Activated CD4-positive, alpha-beta T cell treated with anti-CD3 and anti-CD28 coated beads, Interleukin-2, amount 10 ng/mL, durations not matched to agents 7 days and 5 days (primary cell): ENCODE measurements at regions not wholly inside any gene's neighbourhood (a gene's known extent, or its start where the extent isn't known, plus 50 kb on each side); places are given as distances from the start of the nearest gene placed in this dataset.

Source experiments
- CTCF ChIA-PET: fragments of 350-600 bp; sonication (Branson Sonifier 250); formaldehyde crosslinking; loops from one replicate; lab custom pipeline; 2021; ENCODE audit warnings: antibody characterized with exemption; lab: Charles Lee
- POLR2A ChIA-PET: fragments of 350-600 bp; sonication (Branson Sonifier 250); formaldehyde crosslinking; loops from one replicate; lab custom pipeline; 2021; ENCODE audit warnings: antibody characterized with exemption; lab: Charles Lee
- DNase-seq: peaks from one replicate; pipeline ENCODE4 v3.0.0-alpha.2; 2020
- H3K27ac Mint-ChIP-seq: one replicate; pipeline ENCODE4 v1.8.0; 2021; ENCODE audit warnings: mild to moderate bottlenecking, moderate library complexity, mixed read lengths
- H3K27me3 Mint-ChIP-seq: one replicate; pipeline ENCODE4 v1.8.0; 2021; ENCODE audit warnings: mixed read lengths
- H3K36me3 Mint-ChIP-seq: one replicate; pipeline ENCODE4 v1.8.0; 2021; ENCODE audit warnings: low read depth, mixed read lengths
- H3K4me1 Mint-ChIP-seq: one replicate; pipeline ENCODE4 v1.8.0; 2021; ENCODE audit warnings: mixed read lengths
- H3K4me3 Mint-ChIP-seq: one replicate; pipeline ENCODE4 v1.8.0; 2021; ENCODE audit warnings: mild to moderate bottlenecking, moderate library complexity, mixed read lengths
- H3K9me3 Mint-ChIP-seq: one replicate; pipeline ENCODE4 v1.8.0; 2021; ENCODE audit warnings: mixed read lengths

GRCh38 chr16:85971902-85972638, 73.1 kb downstream of the IRF8 start:
- POLR2A ChIA-PET: no interaction called here
- no peaks in the 10 kb centered on the region for H3K36me3 Mint-ChIP-seq
- no peak overlapping the region for H3K4me3 Mint-ChIP-seq
- no peaks in the 10 kb centered on the region for H3K27me3 Mint-ChIP-seq
- CTCF ChIA-PET: interaction anchor here (0.9 to 1.2 kb wide), 2 partner anchors 50 to 151 kb away, joined by 3 to 4 read pairs; no protein-coding TSS in a partner anchor
- peak overlapping the region; percentile 19 for H3K27ac Mint-ChIP-seq
- peaks cover 7% of the 10 kb centered on the region for H3K4me1 Mint-ChIP-seq
- H3K9me3 Mint-ChIP-seq: peaks cover 10% of the 10 kb centered on the region
- no peak for DNase-seq

GRCh38 chr16:85974428-85975375, 75.7 kb downstream of the IRF8 start:
- H3K4me1 Mint-ChIP-seq: no peaks in the 10 kb centered on the region
- ChIA-PET CTCF (interaction anchor here (1.9 kb wide), 1 partner anchor 12 kb away, joined by 4 read pairs; no protein-coding TSS in a partner anchor), POLR2A (no interaction called here)
- H3K4me3 Mint-ChIP-seq: no peak overlapping the region
- no peaks in the 10 kb centered on the region for H3K36me3 Mint-ChIP-seq
- no peak for DNase-seq
- peaks cover 10% of the 10 kb centered on the region for H3K9me3 Mint-ChIP-seq
- H3K27ac Mint-ChIP-seq: no peak overlapping the region
- no peaks in the 10 kb centered on the region for H3K27me3 Mint-ChIP-seq

- H3K4me3 Mint-ChIP-seq: no peak overlapping the region
- peaks cover 10% of the 10 kb centered on the region for H3K9me3 Mint-ChIP-seq
- POLR2A ChIA-PET: no interaction called here
- CTCF ChIA-PET: interaction anchor here (1.9 kb wide), 1 partner anchor 12 kb away, joined by 4 read pairs; no protein-coding TSS in a partner anchor
- no peak for DNase-seq
- no peaks in the 10 kb centered on the region for H3K27me3 Mint-ChIP-seq
- H3K36me3 Mint-ChIP-seq: no peaks in the 10 kb centered on the region
- no peaks in the 10 kb centered on the region for H3K4me1 Mint-ChIP-seq
- H3K27ac Mint-ChIP-seq: no peak overlapping the region
Observed at GRCh38 chr16:85975451-85975981, 76.6 kb downstream of the IRF8 start.

- ChIA-PET CTCF (interaction anchor here (0.6 to 1.2 kb wide), 2 partner anchors 8 to 150 kb away, joined by 3 to 4 read pairs; no protein-coding TSS in a partner anchor), POLR2A (no interaction called here)
- no peaks in the 10 kb centered on the region for H3K27me3 Mint-ChIP-seq
- no peak overlapping the region for H3K27ac Mint-ChIP-seq
- no peaks in the 10 kb centered on the region for H3K4me1 Mint-ChIP-seq
- no peak for DNase-seq
- H3K9me3 Mint-ChIP-seq: peaks cover 3% of the 10 kb centered on the region
- H3K4me3 Mint-ChIP-seq: no peak overlapping the region
- no peaks in the 10 kb centered on the region for H3K36me3 Mint-ChIP-seq
Observed at GRCh38 chr16:85978291-85978775, 79.4 kb downstream of the IRF8 start.

- no peak overlapping the region for H3K27ac Mint-ChIP-seq
- no peaks in the 10 kb centered on the region for H3K4me1 Mint-ChIP-seq
- H3K9me3 Mint-ChIP-seq: peaks cover 2% of the 10 kb centered on the region
- H3K36me3 Mint-ChIP-seq: no peaks in the 10 kb centered on the region
- ChIA-PET CTCF (no interaction called here), POLR2A (no interaction called here)
- no peaks in the 10 kb centered on the region for H3K27me3 Mint-ChIP-seq
- no peak for DNase-seq
- H3K4me3 Mint-ChIP-seq: no peak overlapping the region
Observed at GRCh38 chr16:85978976-85979375, 80.0 kb downstream of the IRF8 start.

- Mint-ChIP-seq H3K4me1 (peaks cover 5% of the 10 kb centered on the region), H3K27ac (no peak overlapping the region), H3K9me3 (no peaks in the 10 kb centered on the region), H3K4me3 (no peak overlapping the region), H3K36me3 (no peaks in the 10 kb centered on the region), H3K27me3 (no peaks in the 10 kb centered on the region)
- DNase-seq: no peak
- CTCF ChIA-PET: interaction anchor here (2.6 kb wide), 1 partner anchor 158 kb away, joined by 13 read pairs; no protein-coding TSS in a partner anchor
- POLR2A ChIA-PET: no interaction called here
Observed at GRCh38 chr16:85979605-85980004, 80.6 kb downstream of the IRF8 start.

GRCh38 chr16:85980686-85981085, 81.7 kb downstream of the IRF8 start:
- H3K4me1 Mint-ChIP-seq: peaks cover 12% of the 10 kb centered on the region
- H3K36me3 Mint-ChIP-seq: no peaks in the 10 kb centered on the region
- no peak for DNase-seq
- ChIA-PET POLR2A (no interaction called here), CTCF (interaction anchor here (2.6 kb wide), 1 partner anchor 159 kb away, joined by 13 read pairs; no protein-coding TSS in a partner anchor)
- no peaks in the 10 kb centered on the region for H3K9me3 Mint-ChIP-seq
- H3K27ac Mint-ChIP-seq: no peak overlapping the region
- H3K4me3 Mint-ChIP-seq: no peak overlapping the region
- H3K27me3 Mint-ChIP-seq: no peaks in the 10 kb centered on the region

- H3K27ac Mint-ChIP-seq: no peak overlapping the region
- H3K4me1 Mint-ChIP-seq: peaks cover 20% of the 10 kb centered on the region
- H3K36me3 Mint-ChIP-seq: no peaks in the 10 kb centered on the region
- H3K27me3 Mint-ChIP-seq: no peaks in the 10 kb centered on the region
- H3K9me3 Mint-ChIP-seq: no peaks in the 10 kb centered on the region
- POLR2A ChIA-PET: no interaction called here
- no peak for DNase-seq
- no peak overlapping the region for H3K4me3 Mint-ChIP-seq
- CTCF ChIA-PET: interaction anchor here (2.6 kb wide), 1 partner anchor 160 kb away, joined by 13 read pairs; no protein-coding TSS in a partner anchor
Observed at GRCh38 chr16:85981826-85982562, 83.0 kb downstream of the IRF8 start.

- Mint-ChIP-seq H3K9me3 (no peaks in the 10 kb centered on the region), H3K27ac (no peak overlapping the region), H3K27me3 (no peaks in the 10 kb centered on the region), H3K36me3 (no peaks in the 10 kb centered on the region), H3K4me3 (no peak overlapping the region), H3K4me1 (peaks cover 25% of the 10 kb centered on the region)
- no peak for DNase-seq
- POLR2A ChIA-PET: no interaction called here
- CTCF ChIA-PET: interaction anchor here (1.3 to 1.5 kb wide), 2 partner anchors 19 to 161 kb away, joined by 4 to 7 read pairs; no protein-coding TSS in a partner anchor
Observed at GRCh38 chr16:85982563-85982939, 83.6 kb downstream of the IRF8 start.

GRCh38 chr16:85983064-85983463, 84.1 kb downstream of the IRF8 start:
- DNase-seq: no peak
- POLR2A ChIA-PET: no interaction called here
- Mint-ChIP-seq H3K27ac (no peak overlapping the region), H3K4me3 (no peak overlapping the region), H3K27me3 (no peaks in the 10 kb centered on the region), H3K36me3 (no peaks in the 10 kb centered on the region), H3K9me3 (no peaks in the 10 kb centered on the region), H3K4me1 (peaks cover 31% of the 10 kb centered on the region)
- CTCF ChIA-PET: interaction anchor here (1.3 to 1.5 kb wide), 2 partner anchors 19 to 162 kb away, joined by 4 to 7 read pairs; no protein-coding TSS in a partner anchor

- H3K4me1 Mint-ChIP-seq: peaks cover 37% of the 10 kb centered on the region
- H3K27me3 Mint-ChIP-seq: no peaks in the 10 kb centered on the region
- no peak overlapping the region for H3K4me3 Mint-ChIP-seq
Observed at GRCh38 chr16:85983606-85984230, 84.8 kb downstream of the IRF8 start.

More at GRCh38 chr16:85983606-85984230, 84.8 kb downstream of the IRF8 start:
- no peak for DNase-seq
- Mint-ChIP-seq H3K9me3 (no peaks in the 10 kb centered on the region), H3K27ac (no peak overlapping the region), H3K36me3 (no peaks in the 10 kb centered on the region)
- POLR2A ChIA-PET: no interaction called here
- CTCF ChIA-PET: interaction anchor here (1.3 to 1.5 kb wide), 2 partner anchors 18 to 162 kb away, joined by 4 to 7 read pairs; no protein-coding TSS in a partner anchor
